ENCODE measurements at regions not wholly inside any gene's neighbourhood (a gene's known extent, or its start where the extent isn't known, plus 50 kb on each side); places are given as distances from the start of the nearest gene placed in this dataset.

DNA sequence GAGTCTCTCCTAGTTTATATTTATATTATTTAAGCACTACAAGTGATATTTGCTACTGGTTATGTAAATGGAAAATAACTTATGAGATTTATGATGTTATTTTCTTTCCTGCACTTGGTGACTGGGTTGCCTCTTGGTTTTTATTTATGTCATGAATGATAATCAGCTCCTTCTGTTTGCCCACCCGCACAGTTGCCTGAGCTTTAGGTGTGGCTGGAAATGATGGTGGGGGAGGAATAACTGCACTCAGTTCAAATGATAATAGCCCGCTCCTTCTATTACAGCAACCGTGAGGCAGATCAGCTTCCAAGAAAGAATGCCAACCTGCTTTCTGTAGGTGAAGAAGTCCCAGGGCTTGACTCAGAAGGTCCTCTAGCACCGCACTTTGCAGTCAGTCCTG lies 190.2 kb upstream of the CAND1 start:
- TF ChIP-seq POLR2A (IDR thresholded peaks at IDR 0.05; ENCODE audit: low read depth, low read length) = no peak
- no peak for TF ChIP-seq POLR2AphosphoS5 (IDR thresholded peaks at IDR 0.05; ENCODE audit: low read depth, low read length)

Measured in GM12891 (cell line).